ENCODE measurements at regions not wholly inside any gene's neighbourhood (a gene's known extent, or its start where the extent isn't known, plus 50 kb on each side); places are given as distances from the start of the nearest gene placed in this dataset.

DNA sequence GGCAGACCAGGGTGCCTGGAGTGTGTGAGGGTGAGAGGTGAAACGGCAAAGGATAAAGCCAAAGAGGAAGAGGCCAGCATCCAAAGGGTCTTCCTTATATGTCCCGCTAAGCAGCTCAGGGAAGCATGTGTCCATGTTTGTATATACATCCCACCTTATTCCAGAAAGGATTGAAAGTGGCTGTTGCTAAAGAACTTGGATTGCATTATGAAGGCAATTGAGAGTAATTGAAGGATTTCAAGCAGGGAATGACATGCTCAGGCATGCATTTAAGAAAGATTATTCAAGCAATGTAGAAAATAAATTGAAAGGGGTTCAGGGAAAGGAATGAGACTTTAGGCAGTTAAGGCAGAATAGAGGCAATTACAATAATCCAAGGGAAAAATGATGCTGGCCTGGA, 237.6 kb upstream of the SOX9 start:
- intact Hi-C loops (cut with micrococcal nuclease) = no loop called here
- H3K27ac Mint-ChIP-seq = no peak overlapping the region
- no peaks in the 10 kb centered on the region for H3K4me1 Mint-ChIP-seq (ENCODE audit: low read depth)
- ChIA-PET POLR2A (no interaction called here), CTCF (no interaction called here)
- no peaks in the 10 kb centered on the region for H3K9me3 Mint-ChIP-seq
- TF ChIP-seq, protein P1, sequence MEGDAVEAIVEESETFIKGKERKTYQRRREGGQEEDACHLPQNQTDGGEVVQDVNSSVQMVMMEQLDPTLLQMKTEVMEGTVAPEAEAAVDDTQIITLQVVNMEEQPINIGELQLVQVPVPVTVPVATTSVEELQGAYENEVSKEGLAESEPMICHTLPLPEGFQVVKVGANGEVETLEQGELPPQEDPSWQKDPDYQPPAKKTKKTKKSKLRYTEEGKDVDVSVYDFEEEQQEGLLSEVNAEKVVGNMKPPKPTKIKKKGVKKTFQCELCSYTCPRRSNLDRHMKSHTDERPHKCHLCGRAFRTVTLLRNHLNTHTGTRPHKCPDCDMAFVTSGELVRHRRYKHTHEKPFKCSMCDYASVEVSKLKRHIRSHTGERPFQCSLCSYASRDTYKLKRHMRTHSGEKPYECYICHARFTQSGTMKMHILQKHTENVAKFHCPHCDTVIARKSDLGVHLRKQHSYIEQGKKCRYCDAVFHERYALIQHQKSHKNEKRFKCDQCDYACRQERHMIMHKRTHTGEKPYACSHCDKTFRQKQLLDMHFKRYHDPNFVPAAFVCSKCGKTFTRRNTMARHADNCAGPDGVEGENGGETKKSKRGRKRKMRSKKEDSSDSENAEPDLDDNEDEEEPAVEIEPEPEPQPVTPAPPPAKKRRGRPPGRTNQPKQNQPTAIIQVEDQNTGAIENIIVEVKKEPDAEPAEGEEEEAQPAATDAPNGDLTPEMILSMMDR (IDR thresholded peaks at IDR 0.05) = no peak
- DNase-seq (no peak), ATAC-seq (no peak)
- no peaks in the 10 kb centered on the region for H3K27me3 Mint-ChIP-seq
- H3K4me3 Mint-ChIP-seq = no peak overlapping the region
- no peaks in the 10 kb centered on the region for H3K36me3 Mint-ChIP-seq (ENCODE audit: low read depth)

DNA sequence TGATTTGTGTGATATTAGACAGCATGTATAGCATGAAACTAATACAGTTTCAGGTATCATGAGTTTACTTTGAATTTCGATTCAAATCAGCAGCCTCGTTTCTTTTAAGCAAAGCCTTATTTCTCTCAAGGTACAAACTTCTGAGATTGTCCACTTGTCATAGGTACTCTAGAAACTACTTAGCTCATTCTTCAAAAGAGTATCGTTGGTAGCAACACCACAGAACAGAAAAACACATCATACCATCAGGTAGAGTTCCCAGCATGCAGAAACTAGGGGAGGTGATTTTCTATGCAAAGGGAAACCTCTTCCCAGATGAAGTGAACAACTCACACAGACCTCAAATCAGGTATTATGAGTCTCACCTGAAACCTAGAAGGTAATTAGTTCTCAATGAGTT, 237.0 kb upstream of the SOX9 start:
- no peaks in the 10 kb centered on the region for H3K4me1 Mint-ChIP-seq (ENCODE audit: low read depth)
- ChIA-PET CTCF (no interaction called here), POLR2A (no interaction called here)
- no peaks in the 10 kb centered on the region for H3K9me3 Mint-ChIP-seq
- TF ChIP-seq, protein P1 (IDR thresholded peaks at IDR 0.05) = no peak
- DNase-seq (no peak), ATAC-seq (no peak)
- no peaks in the 10 kb centered on the region for H3K27me3 Mint-ChIP-seq
- H3K36me3 Mint-ChIP-seq (ENCODE audit: low read depth) = no peaks in the 10 kb centered on the region
- intact Hi-C loops (cut with micrococcal nuclease) = no loop called here
- no peak overlapping the region for H3K4me3 Mint-ChIP-seq
- H3K27ac Mint-ChIP-seq = no peak overlapping the region

DNA sequence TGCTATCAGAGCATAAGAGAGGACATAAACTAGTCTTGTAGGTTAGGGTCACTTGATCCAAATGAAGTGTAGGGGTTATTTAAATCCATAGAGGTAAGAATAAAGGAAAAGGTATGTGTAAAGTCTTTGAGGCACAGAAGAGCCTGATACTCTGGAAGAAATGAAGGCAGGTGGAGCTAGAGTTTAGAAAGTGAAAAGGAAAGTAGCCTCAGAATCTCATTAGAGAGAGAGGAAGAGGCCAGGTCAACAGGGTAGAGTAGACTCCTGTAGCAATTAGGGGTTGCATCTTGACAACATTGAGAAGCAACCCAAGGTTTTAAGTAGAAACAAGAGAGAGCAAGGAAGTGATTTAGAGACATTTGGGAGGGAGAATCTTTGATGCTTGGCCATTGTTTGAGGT, 235.2 kb upstream of the SOX9 start:
- H3K27me3 Mint-ChIP-seq = no peaks in the 10 kb centered on the region
- ChIA-PET CTCF (no interaction called here), POLR2A (no interaction called here)
- intact Hi-C loops (cut with micrococcal nuclease) = no loop called here
- ATAC-seq = no peak
- H3K9me3 Mint-ChIP-seq = no peaks in the 10 kb centered on the region
- no peak for DNase-seq
- TF ChIP-seq, protein P1 (IDR thresholded peaks at IDR 0.05) = no peak
- H3K4me3 Mint-ChIP-seq = no peak overlapping the region
- H3K27ac Mint-ChIP-seq = no peak overlapping the region
- no peaks in the 10 kb centered on the region for H3K4me1 Mint-ChIP-seq (ENCODE audit: low read depth)
- H3K36me3 Mint-ChIP-seq (ENCODE audit: low read depth) = no peaks in the 10 kb centered on the region

DNA sequence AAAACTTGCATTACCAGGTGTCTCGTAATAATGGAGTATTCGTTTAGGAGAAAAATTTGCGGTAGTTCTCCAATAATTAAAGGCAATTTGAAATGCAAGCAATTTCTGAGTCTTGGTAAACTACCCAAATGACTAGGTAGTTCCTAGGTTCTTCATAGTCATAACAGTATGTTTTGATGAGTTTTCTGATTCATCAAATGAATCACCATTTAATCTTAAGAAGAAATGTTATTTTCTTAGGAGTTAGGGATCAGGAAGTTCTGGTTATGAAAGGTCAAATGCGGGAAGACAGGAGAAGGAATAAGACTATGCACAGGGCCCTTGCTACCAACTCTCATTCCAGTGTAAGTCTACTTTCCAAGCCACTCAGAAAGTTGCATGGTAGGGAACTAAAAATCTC, 221.5 kb upstream of the SOX9 start:
- ATAC-seq (no peak), DNase-seq (no peak)
- POLR2A ChIA-PET = no interaction called here
- TF ChIP-seq, protein P1 (IDR thresholded peaks at IDR 0.05) = no peak
- Mint-ChIP-seq H3K4me1 (ENCODE audit: low read depth) (no peaks in the 10 kb centered on the region), H3K9me3 (peaks cover 6% of the 10 kb centered on the region), H3K36me3 (ENCODE audit: low read depth) (no peaks in the 10 kb centered on the region), H3K27me3 (no peaks in the 10 kb centered on the region), H3K27ac (no peak overlapping the region), H3K4me3 (no peak overlapping the region)
- CTCF ChIA-PET = no interaction called here
- intact Hi-C loops (cut with micrococcal nuclease) = no loop called here

DNA sequence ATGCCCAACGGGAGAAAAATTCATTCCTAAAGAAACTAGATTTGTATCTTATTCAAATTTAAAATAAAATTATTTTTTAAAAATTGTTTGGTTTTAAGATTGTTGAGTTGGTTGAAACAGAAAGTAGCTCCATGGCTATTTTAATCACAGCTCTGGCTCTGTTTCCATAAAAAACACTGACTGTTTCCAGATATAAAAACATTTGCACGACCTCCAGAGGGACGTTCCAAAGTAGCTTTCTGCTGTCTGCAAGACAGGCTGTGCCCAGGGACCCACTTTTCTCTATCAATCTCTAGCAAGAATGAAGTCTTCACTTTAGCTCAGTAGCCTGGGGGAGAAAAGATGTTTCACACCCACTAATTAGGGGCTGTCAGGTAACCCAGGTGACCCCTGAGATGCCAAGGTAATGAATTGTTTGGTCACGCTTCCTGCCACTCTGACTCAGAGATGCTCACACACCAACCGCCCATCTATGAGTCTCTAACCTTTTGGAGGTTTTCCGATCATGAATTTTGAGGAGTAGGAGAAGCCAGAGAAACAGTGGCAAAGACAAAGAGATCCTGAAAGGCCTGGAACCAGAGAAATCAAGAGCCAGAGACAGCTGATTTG, 220.1 kb upstream of the SOX9 start:
- intact Hi-C loops (cut with micrococcal nuclease) = no loop called here
- POLR2A ChIA-PET = no interaction called here
- CTCF ChIA-PET = no interaction called here
- peaks cover 6% of the 10 kb centered on the region for H3K9me3 Mint-ChIP-seq
- H3K36me3 Mint-ChIP-seq (ENCODE audit: low read depth) = no peaks in the 10 kb centered on the region
- no peak overlapping the region for H3K27ac Mint-ChIP-seq
- TF ChIP-seq, protein P1 (IDR thresholded peaks at IDR 0.05) = no peak
- H3K4me1 Mint-ChIP-seq (ENCODE audit: low read depth) = no peaks in the 10 kb centered on the region
- H3K27me3 Mint-ChIP-seq = no peaks in the 10 kb centered on the region
- no peak for DNase-seq
- ATAC-seq = no peak
- H3K4me3 Mint-ChIP-seq = no peak overlapping the region

Data from activated CD8-positive, alpha-beta T cell treated with anti-CD3 and anti-CD28 coated beads for 36 hours (primary cell).